Endothelial cell of umbilical vein (primary cell): ENCODE measurements at regions not wholly inside any gene's neighbourhood (a gene's known extent, or its start where the extent isn't known, plus 50 kb on each side); places are given as distances from the start of the nearest gene placed in this dataset.

Source experiments
- BruUV-seq: library from RNA; stranded (reverse); fragments of 400-500 nt; replicated peaks from 2 replicates; lab custom pipeline; 2021; lab: Mats Ljungman, UMichigan
- CTCF ChIA-PET: fragments of 300-600, 350-600 bp; sonication (Branson Sonifier 250); formaldehyde crosslinking; loops from one replicate; lab custom pipeline; 2021; ENCODE audit warnings: antibody characterized with exemption, inconsistent platforms; lab: Charles Lee
- POLR2A ChIA-PET: fragments of 300-600, 350-600 bp; sonication (Branson Sonifier 250); formaldehyde crosslinking; loops from one replicate; lab custom pipeline; 2021; ENCODE audit warnings: antibody characterized with exemption, inconsistent platforms; lab: Charles Lee
- DNase-seq: peaks from one replicate; pipeline ENCODE4 v3.0.0-alpha.2; 2011; ENCODE audit warnings: low read depth, low spot score
- FAIRE-seq: peaks from 2 replicates; lab custom pipeline; 2011; peaks lifted over from hg19 to GRCh38; lab: Jason Lieb, UNC
- H2AFZ ChIP-seq: 2 replicates; pipeline ENCODE4 v1.6.0; 2012; ENCODE audit warnings: low read depth, low read length, control low read depth, inconsistent platforms
- H3K27ac ChIP-seq: 2 replicates; pipeline ENCODE4 v1.5.1; 2011; ENCODE audit warnings: low read depth, mild to moderate bottlenecking, control low read depth, low read length, moderate library complexity; ENCODE audit not compliant: insufficient read depth
- H3K27me3 ChIP-seq, 2 experiments: 2 replicates each; pipeline versions ENCODE4 v1.6.0 to v1.6.1; 2011; ENCODE audit warnings: low read length in 2 of 2, mixed read lengths in 1 of 2; ENCODE audit not compliant: control insufficient read depth in 2 of 2, insufficient read depth in 2 of 2
- H3K36me3 ChIP-seq, 2 experiments: 2 replicates in 1 of 2; 3 replicates in 1 of 2; pipeline ENCODE4 v1.5.1; 2011; ENCODE audit warnings: low read length in 2 of 2, mild to moderate bottlenecking in 1 of 2, moderate library complexity in 1 of 2; ENCODE audit not compliant: control insufficient read depth in 2 of 2, insufficient read depth in 2 of 2; ENCODE audit errors: extremely low read depth in 1 of 2
- H3K4me1 ChIP-seq: 3 replicates; pipeline ENCODE4 v1.5.1; 2011; ENCODE audit warnings: mild to moderate bottlenecking, low read length; ENCODE audit not compliant: control insufficient read depth, insufficient read depth; ENCODE audit errors: extremely low read depth
- H3K4me2 ChIP-seq: 2 replicates; pipeline ENCODE4 v1.6.1; 2011; ENCODE audit warnings: low read length, control low read depth, mixed read lengths; ENCODE audit not compliant: insufficient read depth
- H3K4me3 ChIP-seq, 3 experiments: fragments of 200-600 bp in 1 of 3; sonication (generic), shearing (Covaris generic) in 1 of 3; replicated peaks in 1 of 3; 2 replicates each; pipeline ENCODE4 v1.5.1; 2011 to 2016; ENCODE audit warnings: control low read depth in 3 of 3, low read length in 3 of 3, mild to moderate bottlenecking in 2 of 3, inconsistent platforms in 1 of 3, low read depth in 1 of 3, moderate library complexity in 1 of 3; ENCODE audit not compliant: insufficient read depth in 1 of 3
- H3K79me2 ChIP-seq: 2 replicates; pipeline ENCODE4 v1.6.0; 2012; ENCODE audit warnings: low read length, inconsistent platforms; ENCODE audit not compliant: control insufficient read depth, insufficient read depth
- H3K9ac ChIP-seq: replicated peaks from 2 replicates; pipeline ENCODE3; 2011; ENCODE audit warnings: low read length, control low read depth; ENCODE audit not compliant: insufficient read depth; ENCODE audit errors: extremely low read depth
- H3K9me1 ChIP-seq: replicated peaks from 3 replicates; pipeline ENCODE4 v1.6.0; 2011; ENCODE audit warnings: mild to moderate bottlenecking, low read length; ENCODE audit not compliant: control insufficient read depth, insufficient read depth; ENCODE audit errors: extremely low read depth
- H3K9me3 ChIP-seq: replicated peaks from 2 replicates; pipeline ENCODE4 v1.5.1; 2012; ENCODE audit warnings: low read length, inconsistent platforms; ENCODE audit not compliant: control insufficient read depth, insufficient read depth
- H4K20me1 ChIP-seq: replicated peaks from 2 replicates; pipeline ENCODE3; 2011; ENCODE audit warnings: mild to moderate bottlenecking, low read length; ENCODE audit not compliant: control insufficient read depth, insufficient read depth; ENCODE audit errors: extremely low read depth
- EZH2 ChIP-seq: IDR thresholded peaks from 2 replicates; pipeline ENCODE4 v1.6.1; 2012; ENCODE audit warnings: borderline replicate concordance, low read depth, mild to moderate bottlenecking, moderate library complexity, low read length, inconsistent platforms; ENCODE audit not compliant: severe bottlenecking
- FOS ChIP-seq: IDR thresholded peaks from 2 replicates; pipeline ENCODE4 v1.6.1; 2011; ENCODE audit warnings: mild to moderate bottlenecking, low read length, moderate library complexity, borderline replicate concordance; ENCODE audit not compliant: insufficient read depth
- GATA2 ChIP-seq: IDR thresholded peaks from 2 replicates; pipeline ENCODE4 v1.7.0; 2011; ENCODE audit warnings: low read depth, mild to moderate bottlenecking, moderate library complexity, mixed read lengths, low read length; ENCODE audit not compliant: insufficient read length, insufficient read depth
- JUN ChIP-seq: IDR thresholded peaks from 2 replicates; pipeline ENCODE4 v1.6.1; 2011; ENCODE audit warnings: borderline replicate concordance, low read depth; ENCODE audit not compliant: insufficient read length, insufficient read depth
- MYC ChIP-seq: IDR thresholded peaks from one replicate; pipeline ENCODE4 v1.6.1; 2011; ENCODE audit warnings: mild to moderate bottlenecking, low read depth, low read length
- POLR2A ChIP-seq: IDR thresholded peaks from 2 replicates; pipeline ENCODE4 v1.6.1; 2012; ENCODE audit warnings: low read depth, mild to moderate bottlenecking, control low read depth, low read length
- POLR2AphosphoS5 ChIP-seq: IDR thresholded peaks from 2 replicates; pipeline ENCODE4 v1.6.1; 2012; ENCODE audit warnings: low read depth, mild to moderate bottlenecking, control low read depth, low read length, moderate library complexity; ENCODE audit not compliant: insufficient read depth
- dilution Hi-C: fragments of 300-500 bp; cut with MboI; formaldehyde crosslinking; loops from one replicate; pipeline ENCODE4 v1.15.0; 2019; ENCODE audit warnings: low sequenced_read_pairs; ENCODE audit not compliant: extremely low pct_ligation_motif_present
- intact Hi-C: fragments of 100-400 bp; cut with micrococcal nuclease; formaldehyde crosslinking; loops from one replicate; pipeline ENCODE4 v1.10.0; 2022
- TF ChIP-seq, protein P1 (sequence below): IDR thresholded peaks from 2 replicates; pipeline ENCODE4 v1.6.1; 2011; ENCODE audit not compliant: insufficient read depth, insufficient read length
- TF ChIP-seq, protein P2 (sequence below), 2 donors: IDR thresholded peaks; 1 replicate in 1 of 2; 2 replicates in 1 of 2; pipeline ENCODE4 v1.5.1; 2011; ENCODE audit warnings: low read length in 2 of 2, mild to moderate bottlenecking in 2 of 2, moderate library complexity in 2 of 2, control low read depth in 1 of 2, inconsistent platforms in 1 of 2, low read depth in 1 of 2; ENCODE audit not compliant: insufficient read depth in 1 of 2; ENCODE audit errors: extremely low read depth in 1 of 2

- H3K27me3 ChIP-seq, result no peaks in the 10 kb centered on the region
- no peak overlapping the region for H3K27ac ChIP-seq
- no peak for FAIRE-seq
- CTCF ChIA-PET, result interaction anchor here (2.4 kb wide), 1 partner anchor 9 kb away, joined by 8 read pairs; no protein-coding TSS in a partner anchor
- no peak overlapping the region for H3K4me3 ChIP-seq
- BruUV-seq, result no TSS peak
- POLR2A ChIA-PET, result no interaction called here
- H3K4me1 ChIP-seq, result peaks cover 4% of the 10 kb centered on the region
- H4K20me1 ChIP-seq, result no peaks in the 10 kb centered on the region
- H3K9me1 ChIP-seq, result no peaks in the 10 kb centered on the region
- DNase-seq, result no peak
- peaks cover 18% of the 10 kb centered on the region for H3K79me2 ChIP-seq
- H3K9ac ChIP-seq, result no peak overlapping the region
- dilution Hi-C loops, result no loop called here
- no peak for TF ChIP-seq GATA2
- H3K4me2 ChIP-seq, result no peak overlapping the region
- H3K36me3 ChIP-seq, result peaks cover 0 to 21% of the 10 kb centered on the region in 2 experiments
- intact Hi-C loops, result no loop called here
- no peaks in the 10 kb centered on the region for H3K9me3 ChIP-seq
- H2AFZ ChIP-seq, result no peak overlapping the region
These were observed 225.7 kb downstream of the MREG start for GRCh38 chr2:215787565-215788178.

- peaks cover 0 to 21% of the 10 kb centered on the region in 2 experiments for H3K36me3 ChIP-seq
- no peaks in the 10 kb centered on the region for H3K9me1 ChIP-seq
- H3K27ac ChIP-seq, result no peak overlapping the region
- no peak overlapping the region for H3K9ac ChIP-seq
- intact Hi-C loops, result no loop called here
- no peaks in the 10 kb centered on the region for H3K27me3 ChIP-seq
- H3K4me1 ChIP-seq, result peaks cover 4% of the 10 kb centered on the region
- ChIA-PET POLR2A (no interaction called here), CTCF (interaction anchor here (2.4 kb wide), 1 partner anchor 10 kb away, joined by 8 read pairs; no protein-coding TSS in a partner anchor)
- peaks cover 18% of the 10 kb centered on the region for H3K79me2 ChIP-seq
- dilution Hi-C loops, result no loop called here
- TF ChIP-seq, protein P1, sequence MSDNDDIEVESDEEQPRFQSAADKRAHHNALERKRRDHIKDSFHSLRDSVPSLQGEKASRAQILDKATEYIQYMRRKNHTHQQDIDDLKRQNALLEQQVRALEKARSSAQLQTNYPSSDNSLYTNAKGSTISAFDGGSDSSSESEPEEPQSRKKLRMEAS, result no peak
- TF ChIP-seq JUN, result no peak
- TF ChIP-seq, protein P2, sequence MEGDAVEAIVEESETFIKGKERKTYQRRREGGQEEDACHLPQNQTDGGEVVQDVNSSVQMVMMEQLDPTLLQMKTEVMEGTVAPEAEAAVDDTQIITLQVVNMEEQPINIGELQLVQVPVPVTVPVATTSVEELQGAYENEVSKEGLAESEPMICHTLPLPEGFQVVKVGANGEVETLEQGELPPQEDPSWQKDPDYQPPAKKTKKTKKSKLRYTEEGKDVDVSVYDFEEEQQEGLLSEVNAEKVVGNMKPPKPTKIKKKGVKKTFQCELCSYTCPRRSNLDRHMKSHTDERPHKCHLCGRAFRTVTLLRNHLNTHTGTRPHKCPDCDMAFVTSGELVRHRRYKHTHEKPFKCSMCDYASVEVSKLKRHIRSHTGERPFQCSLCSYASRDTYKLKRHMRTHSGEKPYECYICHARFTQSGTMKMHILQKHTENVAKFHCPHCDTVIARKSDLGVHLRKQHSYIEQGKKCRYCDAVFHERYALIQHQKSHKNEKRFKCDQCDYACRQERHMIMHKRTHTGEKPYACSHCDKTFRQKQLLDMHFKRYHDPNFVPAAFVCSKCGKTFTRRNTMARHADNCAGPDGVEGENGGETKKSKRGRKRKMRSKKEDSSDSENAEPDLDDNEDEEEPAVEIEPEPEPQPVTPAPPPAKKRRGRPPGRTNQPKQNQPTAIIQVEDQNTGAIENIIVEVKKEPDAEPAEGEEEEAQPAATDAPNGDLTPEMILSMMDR (IDR thresholded peaks at IDR 0.05; ENCODE audit: extremely low read depth in 1 of 2, insufficient read depth in 1 of 2, low read depth in 1 of 2, low read length in 2 of 2), result no peak
- no peak for TF ChIP-seq EZH2
- TF ChIP-seq POLR2A, result no peak
- no peak for TF ChIP-seq GATA2
- no peak for TF ChIP-seq POLR2AphosphoS5
- no peak for TF ChIP-seq MYC
- TF ChIP-seq FOS, result no peak
- H2AFZ ChIP-seq, result no peak overlapping the region
- H4K20me1 ChIP-seq, result no peaks in the 10 kb centered on the region
- H3K9me3 ChIP-seq, result no peaks in the 10 kb centered on the region
- no TSS peak for BruUV-seq
- no peak overlapping the region for H3K4me2 ChIP-seq
- DNase-seq (no peak), FAIRE-seq (no peak)
- no peak overlapping the region for H3K4me3 ChIP-seq
These were observed 226.3 kb downstream of the MREG start for GRCh38 chr2:215787025-215787424.
